Prostate gland (tissue), 2 donors: ENCODE measurements at regions not wholly inside any gene's neighbourhood (a gene's known extent, or its start where the extent isn't known, plus 50 kb on each side); places are given as distances from the start of the nearest gene placed in this dataset.

Experiments used
- DNase-seq: peaks from one replicate; pipeline ENCODE4 v3.0.0-alpha.2; 2019; ENCODE audit warnings: low spot score
- H3K27ac ChIP-seq, 2 donors: fragments of 200-600 bp; sonication (generic); 2 replicates each; pipeline ENCODE4 v1.5.1; 2017 to 2019
- H3K27me3 ChIP-seq: fragments of 200-600 bp; sonication (generic); replicated peaks from 2 replicates; pipeline ENCODE4 v1.5.1; 2019; ENCODE audit not compliant: insufficient read depth
- H3K36me3 ChIP-seq, 2 donors: fragments of 200-600 bp; sonication (generic); 1 replicate in 1 of 2; 2 replicates in 1 of 2; pipeline versions ENCODE4 v1.5.1 to v1.8.1; 2017 to 2019
- H3K4me1 ChIP-seq: fragments of 200-600 bp; sonication (generic); replicated peaks from 2 replicates; pipeline ENCODE4 v1.5.1; 2019
- H3K4me3 ChIP-seq, 2 donors: fragments of 200-600 bp; sonication (generic); 2 replicates each; pipeline ENCODE4 v1.5.1; 2017 to 2019
- H3K9me3 ChIP-seq: fragments of 200-600 bp; sonication (generic); 2 replicates; pipeline ENCODE4 v1.5.1; 2017
- POLR2A ChIP-seq: fragments of 450-650 bp; IDR thresholded peaks from one replicate; pipeline ENCODE4 v1.6.1; 2016; ENCODE audit warnings: antibody characterized with exemption, mild to moderate bottlenecking
- POLR2AphosphoS5 ChIP-seq: sonication (generic); formaldehyde crosslinking; IDR thresholded peaks from one replicate; pipeline ENCODE4 v1.6.1; 2017; ENCODE audit warnings: antibody characterized with exemption
- WGBS: methylation state at CpG from one replicate; pipeline ENCODE4 v1.1.5; 2018; 5-methylcytosine and 5-hydroxymethylcytosine counted together
- intact Hi-C: fragments of 100-400 bp; cut with DNase I; formaldehyde crosslinking; loops from one replicate; pipeline ENCODE4 v1.14.2; 2022
- TF ChIP-seq, protein P1 (sequence below), 4 experiments: fragments of 200-600 bp in 2 of 4; fragments of 450-650 bp in 2 of 4; sonication (generic) in 2 of 4; IDR thresholded peaks; 1 replicate in 3 of 4; 2 replicates in 1 of 4; pipeline ENCODE4 v1.5.1; 2016 to 2019; ENCODE audit warnings: antibody characterized with exemption in 4 of 4, mild to moderate bottlenecking in 2 of 4, moderate library complexity in 2 of 4

DNA sequence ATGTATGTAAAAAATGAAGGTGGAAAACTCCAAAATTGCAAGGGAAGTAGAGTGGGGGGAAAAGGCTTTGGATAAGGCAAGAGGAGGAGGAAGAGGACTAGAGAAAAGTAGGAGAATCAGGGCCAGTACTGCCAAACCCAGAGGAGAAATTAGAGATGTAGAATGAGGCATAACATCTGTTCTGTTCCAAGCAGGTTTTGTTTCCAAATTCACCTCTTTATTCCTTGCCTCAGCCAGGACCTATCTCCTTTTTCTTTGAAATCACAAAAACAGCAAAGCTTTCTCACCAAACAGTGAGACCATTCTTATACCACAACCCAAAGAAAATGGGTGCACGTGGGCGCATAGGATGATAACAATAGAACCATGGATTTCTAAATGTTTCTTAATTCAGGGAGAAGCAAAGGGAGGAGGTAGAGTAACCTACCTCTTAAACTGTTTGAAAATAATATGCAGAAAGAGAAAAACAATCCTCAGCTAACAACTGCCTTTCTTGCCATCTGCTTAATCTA, 383.3 kb upstream of the PKN2 start:
- DNase-seq = no peak
- TF ChIP-seq, protein P1, sequence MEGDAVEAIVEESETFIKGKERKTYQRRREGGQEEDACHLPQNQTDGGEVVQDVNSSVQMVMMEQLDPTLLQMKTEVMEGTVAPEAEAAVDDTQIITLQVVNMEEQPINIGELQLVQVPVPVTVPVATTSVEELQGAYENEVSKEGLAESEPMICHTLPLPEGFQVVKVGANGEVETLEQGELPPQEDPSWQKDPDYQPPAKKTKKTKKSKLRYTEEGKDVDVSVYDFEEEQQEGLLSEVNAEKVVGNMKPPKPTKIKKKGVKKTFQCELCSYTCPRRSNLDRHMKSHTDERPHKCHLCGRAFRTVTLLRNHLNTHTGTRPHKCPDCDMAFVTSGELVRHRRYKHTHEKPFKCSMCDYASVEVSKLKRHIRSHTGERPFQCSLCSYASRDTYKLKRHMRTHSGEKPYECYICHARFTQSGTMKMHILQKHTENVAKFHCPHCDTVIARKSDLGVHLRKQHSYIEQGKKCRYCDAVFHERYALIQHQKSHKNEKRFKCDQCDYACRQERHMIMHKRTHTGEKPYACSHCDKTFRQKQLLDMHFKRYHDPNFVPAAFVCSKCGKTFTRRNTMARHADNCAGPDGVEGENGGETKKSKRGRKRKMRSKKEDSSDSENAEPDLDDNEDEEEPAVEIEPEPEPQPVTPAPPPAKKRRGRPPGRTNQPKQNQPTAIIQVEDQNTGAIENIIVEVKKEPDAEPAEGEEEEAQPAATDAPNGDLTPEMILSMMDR (IDR thresholded peaks at IDR 0.05) = no peak
- TF ChIP-seq POLR2A (no peak), POLR2AphosphoS5 (no peak)
- Histone ChIP-seq H3K36me3 (no peaks in the 10 kb centered on the region), H3K4me3 (no peak overlapping the region), H3K27ac (no peak overlapping the region), H3K9me3 (no peaks in the 10 kb centered on the region), H3K27me3 (no peaks in the 10 kb centered on the region), H3K4me1 (no peaks in the 10 kb centered on the region)
- intact Hi-C loops = loop anchor here (5.0 kb wide), 2 partner anchors 1009 to 1169 kb away; no protein-coding TSS in a partner anchor
- 79% methylated on average over 2 of the region's 2 CpGs for WGBS

DNA sequence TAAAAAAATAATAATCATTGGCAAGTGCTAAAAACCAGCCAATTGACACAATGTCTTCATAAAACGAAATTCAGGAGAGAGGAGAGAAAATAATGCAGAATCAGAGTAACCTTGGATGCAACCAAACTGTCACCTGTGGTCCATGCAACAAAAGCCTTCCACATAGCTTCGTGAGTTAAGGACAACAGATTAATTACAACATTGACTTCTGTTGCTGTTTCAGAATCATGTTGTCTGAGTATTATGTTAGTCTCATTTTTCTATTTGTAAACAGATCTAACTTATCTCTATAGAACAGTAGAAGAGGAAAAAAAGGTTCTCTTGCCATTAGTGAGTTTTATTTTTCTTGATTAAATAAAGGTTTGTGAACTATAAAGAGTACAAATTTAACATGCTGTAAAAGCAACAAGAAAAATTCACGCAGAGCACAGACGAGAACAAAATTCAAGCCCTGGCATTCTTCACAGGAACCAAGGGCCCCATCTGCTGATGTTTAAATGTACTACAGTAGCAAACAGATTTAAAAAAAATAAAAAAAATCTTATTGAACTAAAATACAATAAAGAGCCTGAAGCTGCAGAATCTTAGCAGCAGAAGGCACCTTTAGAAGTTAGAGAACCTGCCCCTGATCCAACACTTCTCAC, 381.1 kb upstream of the PKN2 start:
- H3K36me3 ChIP-seq = no peaks in the 10 kb centered on the region
- no peak overlapping the region for H3K4me3 ChIP-seq
- H3K4me1 ChIP-seq = no peaks in the 10 kb centered on the region
- H3K27ac ChIP-seq = no peak overlapping the region
- intact Hi-C loops = loop anchor here (5.0 kb wide), 2 partner anchors 1011 to 1171 kb away; no protein-coding TSS in a partner anchor
- no peak for TF ChIP-seq POLR2A
- TF ChIP-seq, protein P1 (IDR thresholded peaks at IDR 0.05) = peak in 3 of 4 experiments; percentile 39 to 66 (median 55)
- no peaks in the 10 kb centered on the region for H3K27me3 ChIP-seq
- no peaks in the 10 kb centered on the region for H3K9me3 ChIP-seq
- WGBS = 23% methylated on average over 4 of the region's 4 CpGs
- peak; percentile 8 for DNase-seq

DNA sequence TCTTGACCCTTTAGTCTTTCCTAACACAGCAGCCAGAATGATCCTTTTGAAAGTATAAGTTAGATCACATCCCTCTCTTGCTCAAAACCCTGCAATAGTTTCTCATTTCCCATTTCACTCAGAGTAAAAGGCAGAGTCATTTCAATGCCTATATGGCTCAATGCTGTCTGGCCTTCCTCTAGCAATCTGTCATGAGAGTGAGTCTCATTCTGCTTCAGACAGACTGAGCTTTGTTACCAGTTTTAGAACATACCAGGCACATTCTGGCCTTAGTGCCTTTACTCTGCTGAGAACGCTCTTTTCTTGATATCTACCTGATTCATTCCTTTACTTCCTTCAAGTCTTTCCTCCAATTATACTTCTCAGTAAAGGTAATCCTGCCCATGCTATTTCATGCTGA, 372.8 kb upstream of the PKN2 start:
- Histone ChIP-seq H3K9me3 (no peaks in the 10 kb centered on the region), H3K4me3 (no peak overlapping the region), H3K27me3 (no peaks in the 10 kb centered on the region), H3K4me1 (no peaks in the 10 kb centered on the region), H3K36me3 (no peaks in the 10 kb centered on the region), H3K27ac (no peak overlapping the region)
- WGBS = 98% methylated on average over 1 of the region's 1 CpG
- no peak for DNase-seq
- no peak for TF ChIP-seq POLR2A
- no peak for TF ChIP-seq POLR2AphosphoS5
- TF ChIP-seq, protein P1 (IDR thresholded peaks at IDR 0.05) = no peak
- intact Hi-C loops = no loop called here

DNA sequence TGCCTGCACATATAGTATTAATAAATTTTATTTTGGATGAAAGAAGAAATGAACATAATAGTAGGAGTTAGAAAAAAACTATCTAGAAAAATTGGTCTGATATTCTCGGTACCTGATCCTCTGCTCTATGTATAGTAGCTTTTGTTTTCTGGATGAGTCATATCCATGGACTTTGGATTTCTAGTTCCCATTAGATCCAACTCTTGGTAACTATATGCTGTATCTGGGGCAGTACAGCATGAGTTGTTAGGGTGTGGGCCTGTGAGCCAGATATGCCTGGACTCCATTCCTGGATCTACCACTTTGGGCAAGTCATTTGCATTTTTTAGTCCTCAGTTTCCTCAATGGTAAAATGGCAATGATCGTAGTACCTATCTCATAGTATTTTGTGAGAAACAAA, 372.2 kb upstream of the PKN2 start:
- Histone ChIP-seq H3K27me3 (no peaks in the 10 kb centered on the region), H3K9me3 (no peaks in the 10 kb centered on the region), H3K36me3 (no peaks in the 10 kb centered on the region), H3K4me3 (no peak overlapping the region), H3K27ac (no peak overlapping the region), H3K4me1 (no peaks in the 10 kb centered on the region)
- DNase-seq = no peak
- intact Hi-C loops = no loop called here
- TF ChIP-seq POLR2AphosphoS5 (no peak), POLR2A (no peak)
- TF ChIP-seq, protein P1 (IDR thresholded peaks at IDR 0.05) = no peak
- WGBS = 93% methylated on average over 2 of the region's 2 CpGs

DNA sequence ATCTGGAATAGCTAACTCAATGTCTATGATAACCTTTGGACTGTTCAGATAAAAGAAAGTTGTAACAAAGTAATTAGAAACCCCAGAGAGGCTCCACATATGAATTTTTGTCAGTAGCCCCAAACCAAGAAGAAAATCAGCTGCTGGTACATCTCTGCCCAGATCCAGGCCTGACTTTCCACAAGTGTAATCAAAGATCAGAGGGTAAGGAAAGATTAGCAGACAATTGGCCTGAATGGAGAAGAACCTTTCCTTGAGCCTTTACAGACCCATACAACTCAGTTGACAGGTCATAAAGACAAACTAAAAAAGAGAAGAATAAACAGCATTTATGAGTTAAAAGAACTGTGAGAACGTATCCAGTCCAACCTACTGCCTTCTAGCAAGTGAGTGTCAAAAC, 366.7 kb upstream of the PKN2 start:
- WGBS = 22% methylated on average over 1 of the region's 1 CpG
- TF ChIP-seq POLR2A (no peak), POLR2AphosphoS5 (no peak)
- TF ChIP-seq, protein P1 (IDR thresholded peaks at IDR 0.05) = no peak

More for the DNA sequence above, 366.7 kb upstream of the PKN2 start:
- no peaks in the 10 kb centered on the region for H3K9me3 ChIP-seq
- intact Hi-C loops = no loop called here
- H3K36me3 ChIP-seq = no peaks in the 10 kb centered on the region
- H3K4me1 ChIP-seq = no peaks in the 10 kb centered on the region
- H3K27me3 ChIP-seq = no peaks in the 10 kb centered on the region
- H3K27ac ChIP-seq = no peak overlapping the region
- H3K4me3 ChIP-seq = no peak overlapping the region
- no peak for DNase-seq
